ENCODE measurements at regions not wholly inside any gene's neighbourhood (a gene's known extent, or its start where the extent isn't known, plus 50 kb on each side); places are given as distances from the start of the nearest gene placed in this dataset.

- TF ChIP-seq CTCF (IDR thresholded peaks at IDR 0.05) (no peak), EZH2 (IDR thresholded peaks at IDR 0.05; ENCODE audit: borderline replicate concordance, insufficient read depth, low read depth, low read length, poor library complexity, severe bottlenecking) (no peak)
Measured at GRCh38 chrY:19590235-19590634, 154.3 kb downstream of the KDM5D start.
